ENCODE measurements at regions not wholly inside any gene's neighbourhood (a gene's known extent, or its start where the extent isn't known, plus 50 kb on each side); places are given as distances from the start of the nearest gene placed in this dataset.
"Not testable (repeated sequence)": the region's sequence is repeated elsewhere in the genome, so short reads cannot be mapped to it uniquely, and the experiment has no call there.

GRCh38 chr9:81431641-81432040 is 257.7 kb downstream of the TLE1 start:
- no peak for DNase-seq

- DNase-seq, result no peak
Observed at GRCh38 chr9:81430727-81431126, 258.6 kb downstream of the TLE1 start.

GRCh38 chr9:81427870-81428269 is 261.5 kb downstream of the TLE1 start:
- no peak for DNase-seq

- no peak for DNase-seq
Observed at GRCh38 chr9:81424431-81424830, 264.9 kb downstream of the TLE1 start.

- DNase-seq, result no peak
Observed at GRCh38 chr9:81423589-81424326, 265.6 kb downstream of the TLE1 start.

- not testable (repeated sequence) for DNase-seq
Observed at GRCh38 chr9:81421090-81421489, 268.3 kb downstream of the TLE1 start.

- DNase-seq, result no peak
Observed at GRCh38 chr9:81420024-81420423, 269.3 kb downstream of the TLE1 start.

GRCh38 chr9:81417941-81418340 is 271.4 kb downstream of the TLE1 start:
- no peak for DNase-seq

GRCh38 chr9:81417299-81417675 is 272.1 kb downstream of the TLE1 start:
- DNase-seq, result no peak

- DNase-seq, result no peak
Observed at GRCh38 chr9:81416476-81417298, 272.7 kb downstream of the TLE1 start.

- no peak for DNase-seq
Observed at GRCh38 chr9:81414836-81415235, 274.5 kb downstream of the TLE1 start.

- no peak for DNase-seq
Observed at GRCh38 chr9:81411961-81412360, 277.4 kb downstream of the TLE1 start.

GRCh38 chr9:81410201-81410600 is 279.1 kb downstream of the TLE1 start:
- no peak for DNase-seq

- DNase-seq, result no peak
Observed at GRCh38 chr9:81408951-81409350, 280.4 kb downstream of the TLE1 start.

- no peak for DNase-seq
Observed at GRCh38 chr9:81404931-81405598, 284.3 kb downstream of the TLE1 start.

- DNase-seq, result no peak
Observed at GRCh38 chr9:81397481-81398381, 291.6 kb downstream of the TLE1 start.

- DNase-seq, result peak in 1 of 56 donors; percentile 7
Observed at GRCh38 chr9:81396528-81396927, 292.8 kb downstream of the TLE1 start.

GRCh38 chr9:81395676-81396054 is 293.7 kb downstream of the TLE1 start:
- no peak for DNase-seq

GRCh38 chr9:81394881-81395675 is 294.3 kb downstream of the TLE1 start:
- no peak for DNase-seq

Measured in amygdala (tissue), 56 donors.